ENCODE measurements at regions not wholly inside any gene's neighbourhood (a gene's known extent, or its start where the extent isn't known, plus 50 kb on each side); places are given as distances from the start of the nearest gene placed in this dataset.

DNA sequence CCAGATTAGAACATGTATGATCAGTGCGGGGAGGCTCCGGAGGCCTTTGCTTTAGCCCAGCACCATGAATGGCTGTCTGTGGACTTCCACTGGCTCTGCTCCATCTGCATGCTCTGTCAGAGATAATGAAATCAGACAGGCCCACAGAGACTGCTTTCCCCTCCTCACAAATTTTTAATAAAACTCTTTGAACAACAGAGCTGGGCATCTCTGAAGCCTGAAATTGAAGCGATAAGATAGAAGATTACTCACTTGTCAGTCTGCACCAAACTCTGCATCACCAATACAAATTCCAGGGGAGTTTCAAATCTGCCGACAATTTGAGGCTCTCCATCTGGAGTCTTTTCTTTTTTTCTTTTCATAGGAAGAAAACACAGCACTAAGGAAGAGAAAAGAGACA, 110.0 kb downstream of the DYRK2 start:
- no peak for DNase-seq (ENCODE audit: low read depth)
- H3K4me3 ChIP-seq (ENCODE audit: low read depth, low read length): no peak overlapping the region
- TF ChIP-seq, protein P1, sequence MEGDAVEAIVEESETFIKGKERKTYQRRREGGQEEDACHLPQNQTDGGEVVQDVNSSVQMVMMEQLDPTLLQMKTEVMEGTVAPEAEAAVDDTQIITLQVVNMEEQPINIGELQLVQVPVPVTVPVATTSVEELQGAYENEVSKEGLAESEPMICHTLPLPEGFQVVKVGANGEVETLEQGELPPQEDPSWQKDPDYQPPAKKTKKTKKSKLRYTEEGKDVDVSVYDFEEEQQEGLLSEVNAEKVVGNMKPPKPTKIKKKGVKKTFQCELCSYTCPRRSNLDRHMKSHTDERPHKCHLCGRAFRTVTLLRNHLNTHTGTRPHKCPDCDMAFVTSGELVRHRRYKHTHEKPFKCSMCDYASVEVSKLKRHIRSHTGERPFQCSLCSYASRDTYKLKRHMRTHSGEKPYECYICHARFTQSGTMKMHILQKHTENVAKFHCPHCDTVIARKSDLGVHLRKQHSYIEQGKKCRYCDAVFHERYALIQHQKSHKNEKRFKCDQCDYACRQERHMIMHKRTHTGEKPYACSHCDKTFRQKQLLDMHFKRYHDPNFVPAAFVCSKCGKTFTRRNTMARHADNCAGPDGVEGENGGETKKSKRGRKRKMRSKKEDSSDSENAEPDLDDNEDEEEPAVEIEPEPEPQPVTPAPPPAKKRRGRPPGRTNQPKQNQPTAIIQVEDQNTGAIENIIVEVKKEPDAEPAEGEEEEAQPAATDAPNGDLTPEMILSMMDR (IDR thresholded peaks at IDR 0.05; ENCODE audit: insufficient read depth, low read depth, low read length, missing control alignments): no peak

DNA sequence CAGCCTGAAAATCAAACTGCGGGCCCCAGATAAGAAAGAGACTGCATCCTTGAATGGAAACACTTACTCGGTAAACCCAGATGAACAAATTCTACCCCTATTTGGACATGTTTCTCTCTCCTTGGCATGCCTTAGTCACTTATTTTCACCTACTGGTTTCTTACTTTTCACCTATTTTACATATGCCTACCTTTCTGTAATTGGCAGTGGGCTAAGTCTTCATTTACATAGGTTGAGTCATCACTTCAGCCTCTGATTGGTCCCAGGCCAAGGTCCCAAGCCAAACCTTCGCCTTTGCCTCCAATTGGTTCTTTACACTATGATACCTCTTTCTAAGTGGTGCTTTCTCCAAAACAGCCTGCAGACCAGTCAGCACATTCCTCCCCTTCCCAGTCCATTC, 111.3 kb downstream of the DYRK2 start:
- H3K4me3 ChIP-seq (ENCODE audit: low read depth, low read length): no peak overlapping the region
- DNase-seq (ENCODE audit: low read depth): no peak
- TF ChIP-seq, protein P1 (IDR thresholded peaks at IDR 0.05; ENCODE audit: insufficient read depth, low read depth, low read length, missing control alignments): no peak

DNA sequence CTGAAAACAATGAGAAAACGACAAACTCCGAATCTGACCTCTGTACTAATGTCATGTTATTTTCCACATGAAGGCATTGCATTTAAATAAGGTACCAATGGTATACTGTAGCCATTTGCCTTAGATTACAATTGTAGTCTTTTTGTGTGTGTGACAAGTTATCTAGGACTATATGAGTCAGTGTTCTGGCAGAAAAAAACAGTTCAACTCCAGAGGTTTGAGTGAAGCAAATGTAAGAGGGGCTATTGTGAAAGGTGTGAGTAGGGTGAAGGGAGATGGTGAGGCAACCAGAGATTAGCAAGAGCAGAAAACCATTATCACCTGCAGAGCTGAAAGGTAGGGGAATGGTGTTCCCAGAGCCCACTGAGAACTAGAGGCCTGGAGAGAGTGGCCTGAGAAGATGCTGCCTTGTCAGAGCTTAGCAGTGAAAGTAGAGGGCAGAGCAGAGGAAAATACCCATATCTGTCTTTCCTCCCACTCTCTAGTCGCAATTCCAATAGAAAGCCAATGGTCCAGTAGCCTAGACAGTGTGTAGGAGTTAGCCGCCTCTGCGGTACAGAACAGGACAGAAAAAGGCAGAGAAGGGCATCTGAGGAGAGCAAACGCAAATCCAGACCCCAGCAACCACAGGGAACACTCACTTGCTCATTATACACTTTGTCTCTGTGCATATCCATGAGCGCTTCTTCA, 112.2 kb downstream of the DYRK2 start:
- TF ChIP-seq, protein P1 (IDR thresholded peaks at IDR 0.05; ENCODE audit: insufficient read depth, low read depth, low read length, missing control alignments): no peak
- H3K4me3 ChIP-seq (ENCODE audit: low read depth, low read length): no peak overlapping the region
- DNase-seq (ENCODE audit: low read depth): no peak

DNA sequence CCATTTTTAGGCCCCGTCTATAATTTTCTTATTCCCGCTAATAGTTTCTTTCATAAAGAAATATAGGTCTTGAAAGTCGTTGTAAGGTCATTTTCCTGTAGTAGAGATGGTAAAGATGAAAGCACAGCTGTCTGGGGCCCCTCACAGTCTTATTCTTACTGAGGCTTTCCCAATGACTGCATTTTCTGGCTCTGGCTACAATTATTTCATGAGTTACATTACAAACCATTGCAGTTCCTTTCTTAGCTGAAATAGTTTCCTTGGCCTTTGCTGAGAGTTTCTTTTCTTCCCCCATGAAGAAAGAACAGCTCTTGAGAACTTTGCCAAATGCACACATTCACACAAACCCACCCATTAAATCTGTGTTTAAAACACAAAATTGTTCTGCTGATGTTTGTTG, 113.0 kb downstream of the DYRK2 start:
- no peak for DNase-seq (ENCODE audit: low read depth)
- TF ChIP-seq, protein P1 (IDR thresholded peaks at IDR 0.05; ENCODE audit: insufficient read depth, low read depth, low read length, missing control alignments): no peak
- H3K4me3 ChIP-seq (ENCODE audit: low read depth, low read length): no peak overlapping the region

DNA sequence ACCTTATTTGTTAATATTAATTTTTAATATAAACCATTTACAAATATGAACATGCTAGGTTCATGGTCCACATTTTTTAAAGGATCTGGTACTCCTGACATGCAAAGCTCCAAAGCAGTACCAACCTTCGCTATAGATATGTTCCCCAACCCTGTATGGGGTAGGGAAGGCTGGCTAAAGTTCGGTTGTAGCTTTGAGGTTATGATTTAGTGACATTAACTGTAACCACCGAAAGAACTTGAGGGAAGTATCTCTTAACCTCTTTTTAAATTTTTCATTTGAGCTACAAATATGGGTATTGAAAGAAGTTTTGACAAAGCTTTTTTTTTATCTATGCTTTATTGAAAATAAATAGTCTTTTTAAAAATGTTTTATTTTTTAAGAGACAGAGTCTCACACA, 115.5 kb downstream of the DYRK2 start:
- H3K4me3 ChIP-seq (ENCODE audit: low read depth, low read length): no peak overlapping the region
- DNase-seq (ENCODE audit: low read depth): no peak
- TF ChIP-seq, protein P1 (IDR thresholded peaks at IDR 0.05; ENCODE audit: insufficient read depth, low read depth, low read length, missing control alignments): no peak

DNA sequence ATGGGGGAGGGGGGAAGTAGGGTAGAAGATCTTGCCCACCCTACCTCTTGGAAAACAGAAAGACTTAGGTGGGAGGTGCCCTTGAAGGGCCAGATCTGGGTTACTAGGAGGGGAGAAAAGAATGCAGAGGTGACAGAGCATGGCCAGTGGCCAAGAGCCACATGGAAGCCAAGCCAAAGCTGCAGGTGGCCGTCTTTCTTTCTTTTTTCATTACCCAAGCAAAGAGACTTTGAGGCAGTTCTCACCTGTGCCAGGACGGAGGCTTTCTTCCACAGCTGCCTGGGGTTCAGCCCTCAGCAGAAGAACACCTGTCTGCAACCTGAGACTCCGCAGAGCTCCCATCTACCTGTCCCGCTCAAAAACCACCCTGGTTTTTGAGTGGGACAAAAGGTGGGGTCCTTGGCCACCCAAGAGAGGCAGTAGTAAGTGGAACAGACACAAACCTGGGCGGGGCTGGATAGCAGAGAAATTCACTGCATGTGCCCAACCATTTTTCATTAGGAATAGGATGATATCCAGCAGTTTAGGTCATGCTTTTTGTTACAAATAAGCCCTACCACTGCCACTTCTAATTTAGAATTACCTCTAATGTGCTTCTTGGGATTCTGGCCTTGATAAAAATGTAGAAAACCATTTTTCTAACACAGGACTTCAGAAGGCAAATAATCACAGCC, 116.5 kb downstream of the DYRK2 start:
- TF ChIP-seq, protein P1 (IDR thresholded peaks at IDR 0.05; ENCODE audit: insufficient read depth, low read depth, low read length, missing control alignments): no peak
- H3K4me3 ChIP-seq (ENCODE audit: low read depth, low read length): no peak overlapping the region
- no peak for DNase-seq (ENCODE audit: low read depth)

Measured in GM12865 (cell line).